ENCODE measurements at regions not wholly inside any gene's neighbourhood (a gene's known extent, or its start where the extent isn't known, plus 50 kb on each side); places are given as distances from the start of the nearest gene placed in this dataset.

GRCh38 chr5:124655921-124656511, 90.4 kb downstream of the ZNF608 start (continued):
- TF ChIP-seq STAT6 (CRISPR knock-in tag; IDR thresholded peaks at IDR 0.05) (no peak), ZBTB12 (CRISPR knock-in tag; IDR thresholded peaks at IDR 0.05) (no peak), ZBTB2 (IDR thresholded peaks at IDR 0.05) (0 out of 2 replicates have a peak, but pooled peaks have one; percentile 49), HDAC6 (IDR thresholded peaks at IDR 0.05; ENCODE audit: low read depth, low read length) (no peak), ZHX1 (conservative IDR thresholded peaks at IDR 0.05; ENCODE audit: low read length) (no peak), ZBTB26 (CRISPR knock-in tag; IDR thresholded peaks at IDR 0.05) (no peak), ETS1 (conservative IDR thresholded peaks at IDR 0.05; ENCODE audit: control insufficient read depth, low read depth, low read length) (no peak), BCOR (IDR thresholded peaks at IDR 0.05) (peak; percentile 49; the same call in 1 of the 2 replicates), ZNF766 (CRISPR knock-in tag; conservative IDR thresholded peaks at IDR 0.05) (peak; percentile 67; the same call in 1 of the 2 replicates), ZNF830 (CRISPR knock-in tag; IDR thresholded peaks at IDR 0.05) (no peak), MYC (IDR thresholded peaks at IDR 0.05; ENCODE audit: low read depth, low read length) (no peak), MYC (CRISPR knock-in tag; IDR thresholded peaks at IDR 0.05; ENCODE audit: borderline replicate concordance, low read depth) (no peak), SMAD4 (CRISPR knock-in tag; conservative IDR thresholded peaks at IDR 0.05) (peak; percentile 35; the same call in 1 of the 2 replicates), RNF219 (CRISPR knock-in tag; IDR thresholded peaks at IDR 0.05) (no peak)

All from K562 (cell line).